H1 (cell line): ENCODE measurements at regions not wholly inside any gene's neighbourhood (a gene's known extent, or its start where the extent isn't known, plus 50 kb on each side); places are given as distances from the start of the nearest gene placed in this dataset.

Experiments used
- CTCF ChIA-PET: fragments of 300-600 bp; sonication (Branson Sonifier 250); formaldehyde crosslinking; loops from one replicate; lab custom pipeline; 2021; ENCODE audit not compliant: partially characterized antibody; lab: Charles Lee
- POLR2A ChIA-PET: fragments of 300-600 bp; sonication (Branson Sonifier 250); formaldehyde crosslinking; loops from one replicate; lab custom pipeline; 2021; ENCODE audit warnings: inconsistent platforms; ENCODE audit not compliant: partially characterized antibody; lab: Charles Lee
- DNase-seq, 2 experiments: peaks; one replicate each; pipeline versions ENCODE4 v3.0.0 to v3.0.0-alpha.2; 2010 to 2022; ENCODE audit warnings: low spot score in 2 of 2, low read depth in 1 of 2, mixed read lengths in 1 of 2
- FAIRE-seq: peaks from 2 replicates; lab custom pipeline; 2011; peaks lifted over from hg19 to GRCh38; lab: Jason Lieb, UNC
- H2AFZ ChIP-seq: 2 replicates; pipeline ENCODE4 v1.8.1; 2012; ENCODE audit warnings: low read length, inconsistent platforms
- H2AK5ac ChIP-seq: 2 replicates; pipeline ENCODE4 v1.6.1; 2013; ENCODE audit warnings: low read depth, low read length
- H2BK120ac ChIP-seq: replicated peaks from 2 replicates; pipeline ENCODE3; 2013; ENCODE audit warnings: low read depth, low read length, inconsistent platforms
- H2BK12ac ChIP-seq: 2 replicates; pipeline ENCODE4 v1.6.1; 2013; ENCODE audit warnings: low read depth, low read length
- H2BK15ac ChIP-seq: 2 replicates; pipeline ENCODE4 v1.6.1; 2013; ENCODE audit warnings: low read length
- H2BK20ac ChIP-seq: 2 replicates; pipeline ENCODE4 v1.6.1; 2013; ENCODE audit warnings: low read length
- H2BK5ac ChIP-seq: 2 replicates; pipeline ENCODE4 v1.6.1; 2013; ENCODE audit warnings: low read depth, low read length
- H3K14ac ChIP-seq: 2 replicates; pipeline ENCODE4 v1.6.1; 2013; ENCODE audit warnings: inconsistent platforms; ENCODE audit not compliant: insufficient read length
- H3K18ac ChIP-seq: 2 replicates; pipeline ENCODE4 v1.6.1; 2013; ENCODE audit warnings: low read length; ENCODE audit errors: extremely low read depth
- H3K23ac ChIP-seq: 2 replicates; pipeline ENCODE4 v1.6.1; 2013; ENCODE audit warnings: inconsistent platforms; ENCODE audit not compliant: insufficient read length
- H3K23me2 ChIP-seq: 2 replicates; pipeline ENCODE4 v1.6.1; 2013; ENCODE audit warnings: low read depth, low read length
- H3K27ac ChIP-seq: 2 replicates; pipeline ENCODE4 v1.6.1; 2011; ENCODE audit warnings: low read depth, low read length, inconsistent platforms
- H3K27me3 ChIP-seq, 4 experiments: replicated peaks in 1 of 4; 1 replicate in 1 of 4; 2 replicates in 3 of 4; pipeline versions ENCODE4 v1.6.1 to v1.8.1; 2011 to 2013; ENCODE audit warnings: low read length in 3 of 4, mild to moderate bottlenecking in 3 of 4, inconsistent platforms in 2 of 4, mixed read lengths in 2 of 4, moderate library complexity in 1 of 4; ENCODE audit not compliant: control insufficient read depth in 3 of 4, insufficient read depth in 3 of 4; ENCODE audit errors: extremely low read depth in 1 of 4
- H3K36me3 ChIP-seq, 4 experiments: 2 replicates each; pipeline versions ENCODE4 v1.6.1 to v1.8.1; 2011 to 2013; ENCODE audit warnings: mild to moderate bottlenecking in 4 of 4, low read length in 3 of 4, moderate library complexity in 2 of 4, control low read depth in 1 of 4, inconsistent platforms in 1 of 4; ENCODE audit not compliant: insufficient read depth in 4 of 4, control insufficient read depth in 2 of 4
- H3K4ac ChIP-seq: replicated peaks from 2 replicates; pipeline ENCODE3; 2013; ENCODE audit warnings: low read length, low read depth, mixed read lengths, inconsistent platforms; ENCODE audit not compliant: insufficient read length
- H3K4me1 ChIP-seq, 4 experiments: replicated peaks in 1 of 4; 1 replicate in 1 of 4; 2 replicates in 3 of 4; pipeline versions ENCODE4 v1.6.1 to v1.8.1; 2011 to 2013; ENCODE audit warnings: low read length in 3 of 4, inconsistent platforms in 2 of 4, mixed read lengths in 1 of 4; ENCODE audit not compliant: insufficient read depth in 4 of 4, control insufficient read depth in 3 of 4
- H3K4me2 ChIP-seq, 2 experiments: 2 replicates each; pipeline versions ENCODE4 v1.6.1 to v1.8.1; 2011 to 2013; ENCODE audit warnings: low read depth in 2 of 2, low read length in 2 of 2, control low read depth in 1 of 2, inconsistent platforms in 1 of 2, mild to moderate bottlenecking in 1 of 2; ENCODE audit not compliant: insufficient read depth in 1 of 2
- H3K4me3 ChIP-seq, 4 experiments: fragments of 200-600, 300-600 bp in 1 of 4; sonication (generic), shearing (Covaris generic), sonication (Bioruptor Twin) in 1 of 4; 2 replicates each; pipeline versions ENCODE4 v1.5.1 to v1.8.1; 2011 to 2016; ENCODE audit warnings: low read length in 4 of 4, low read depth in 3 of 4, control low read depth in 2 of 4, inconsistent platforms in 2 of 4, mild to moderate bottlenecking in 2 of 4, mixed read lengths in 1 of 4, moderate library complexity in 1 of 4; ENCODE audit not compliant: insufficient read depth in 2 of 4; ENCODE audit errors: extremely low read depth in 1 of 4
- H3K56ac ChIP-seq: replicated peaks from 2 replicates; pipeline ENCODE3; 2013; ENCODE audit warnings: low read depth, mild to moderate bottlenecking, mixed read lengths, low read length, inconsistent platforms; ENCODE audit not compliant: insufficient read length
- H3K79me1 ChIP-seq: 2 replicates; pipeline ENCODE4 v1.6.1; 2013; ENCODE audit warnings: low read depth, low read length, control low read depth
- H3K79me2 ChIP-seq, 2 experiments: 2 replicates each; pipeline versions ENCODE4 v1.6.1 to v1.8.1; 2012 to 2013; ENCODE audit warnings: low read length in 2 of 2, mild to moderate bottlenecking in 2 of 2, inconsistent platforms in 1 of 2; ENCODE audit not compliant: insufficient read depth in 2 of 2, control insufficient read depth in 1 of 2
- H3K9ac ChIP-seq, 4 experiments: replicated peaks in 1 of 4; 1 replicate in 1 of 4; 2 replicates in 3 of 4; pipeline versions ENCODE4 v1.6.1 to v1.8.1; 2011 to 2013; ENCODE audit warnings: low read depth in 3 of 4, low read length in 3 of 4, control low read depth in 2 of 4, mild to moderate bottlenecking in 2 of 4, moderate library complexity in 2 of 4, inconsistent platforms in 1 of 4; ENCODE audit errors: extremely low read depth in 1 of 4
- H3K9me3 ChIP-seq, 2 experiments: 2 replicates each; pipeline versions ENCODE4 v1.6.1 to v1.8.1; 2012 to 2013; ENCODE audit warnings: mild to moderate bottlenecking in 2 of 2, moderate library complexity in 2 of 2, control low read depth in 1 of 2, inconsistent platforms in 1 of 2, low read depth in 1 of 2, low read length in 1 of 2, mixed read lengths in 1 of 2; ENCODE audit not compliant: insufficient read depth in 2 of 2
- H4K20me1 ChIP-seq, 2 experiments: replicated peaks in 1 of 2; 2 replicates each; pipeline versions ENCODE3 to v1.8.1; 2011 to 2013; ENCODE audit warnings: inconsistent platforms in 2 of 2, low read length in 2 of 2, mild to moderate bottlenecking in 1 of 2; ENCODE audit not compliant: insufficient read depth in 2 of 2, control insufficient read depth in 1 of 2
- H4K5ac ChIP-seq: 2 replicates; pipeline ENCODE4 v1.6.1; 2013; ENCODE audit warnings: low read length, low read depth, mixed read lengths, inconsistent platforms; ENCODE audit not compliant: insufficient read length
- H4K8ac ChIP-seq: 2 replicates; pipeline ENCODE4 v1.8.0; 2013; ENCODE audit warnings: mild to moderate bottlenecking, moderate library complexity, low read length, inconsistent platforms; ENCODE audit not compliant: insufficient read depth; ENCODE audit errors: extremely low read depth
- H4K91ac ChIP-seq: replicated peaks from 2 replicates; pipeline ENCODE3; 2013; ENCODE audit warnings: low read length, mixed read lengths, inconsistent platforms; ENCODE audit not compliant: insufficient read length
- CBX8 ChIP-seq: fragments of 300-800, 300-1000 bp; sonication (generic); IDR thresholded peaks from 2 replicates; pipeline ENCODE4 v1.7.1; 2016; ENCODE audit warnings: low read depth, low read length, borderline replicate concordance
- CEBPB ChIP-seq: IDR thresholded peaks from 2 replicates; pipeline ENCODE4 v1.6.1; 2012; ENCODE audit warnings: low read depth, low read length
- CHD2 ChIP-seq: IDR thresholded peaks from 2 replicates; pipeline ENCODE4 v1.6.1; 2012; ENCODE audit warnings: low read length, improper control_type of control experiment
- KDM4A ChIP-seq: IDR thresholded peaks from one replicate; pipeline ENCODE4 v1.7.1; 2012; ENCODE audit warnings: low read depth, mild to moderate bottlenecking, moderate library complexity, low read length, inconsistent platforms; ENCODE audit not compliant: severe bottlenecking
- SIX5 ChIP-seq: IDR thresholded peaks from 2 replicates; pipeline ENCODE4 v1.6.1; 2011; ENCODE audit warnings: mild to moderate bottlenecking, low read depth, low read length
- SP1 ChIP-seq: IDR thresholded peaks from 2 replicates; pipeline ENCODE4 v1.6.1; 2011; ENCODE audit warnings: low read depth, low read length
- TAF7 ChIP-seq: optimal IDR thresholded peaks from 2 replicates; pipeline ENCODE3; 2011; ENCODE audit warnings: low read depth, mild to moderate bottlenecking, inconsistent platforms, low read length, moderate library complexity, borderline replicate concordance
- WGBS, 2 experiments: shearing (Covaris generic) in 1 of 2; methylation state at CpG; one replicate each; pipeline versions ENCODE4 v1.1.6 to v1.1.7; 2013 to 2015; ENCODE audit warnings: low lambda C conversion rate in 2 of 2, mixed read lengths in 2 of 2, inconsistent platforms in 1 of 2, low coverage in 1 of 2, missing lambda C conversion rate in 1 of 2; ENCODE audit not compliant: insufficient replicate concordance in 2 of 2, insufficient coverage in 1 of 2, insufficient read length in 1 of 2; ENCODE audit errors: extremely low coverage in 1 of 2, missing lambda C conversion rate in 1 of 2; 5-methylcytosine and 5-hydroxymethylcytosine counted together
- TF ChIP-seq, protein P1 (sequence below): IDR thresholded peaks from 2 replicates; pipeline ENCODE4 v1.6.1; 2012; ENCODE audit warnings: low read length, inconsistent platforms
- TF ChIP-seq, protein P2 (sequence below): IDR thresholded peaks from 2 replicates; pipeline ENCODE4 v1.6.1; 2012; ENCODE audit warnings: inconsistent platforms

DNA sequence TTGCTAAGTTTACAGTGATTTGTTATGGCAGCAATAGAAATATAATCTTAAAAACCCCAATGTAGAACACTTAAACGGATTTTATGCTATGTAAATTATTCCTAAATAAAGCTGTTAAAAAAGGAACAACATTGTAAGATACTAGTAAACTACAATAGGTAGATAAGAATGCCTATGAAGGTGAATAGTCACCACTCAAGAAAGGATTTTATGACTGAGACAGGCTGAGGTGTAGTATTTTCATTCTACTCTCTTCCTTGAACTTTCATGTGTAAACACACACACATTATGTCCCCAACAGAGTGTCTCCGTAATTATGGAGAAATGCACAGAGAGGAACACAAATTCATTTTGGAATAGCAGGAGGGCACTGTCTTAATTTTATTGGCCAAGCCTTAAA lies 183.9 kb upstream of the ST6GAL2 start:
- no peak overlapping the region for H3K4ac ChIP-seq
- H3K14ac ChIP-seq = no peak overlapping the region
- H3K79me1 ChIP-seq = no peaks in the 10 kb centered on the region
- H4K5ac ChIP-seq = no peak overlapping the region
- H4K8ac ChIP-seq = no peak overlapping the region
- H3K36me3 ChIP-seq = no peaks in the 10 kb centered on the region
- POLR2A ChIA-PET = no interaction called here
- H2BK5ac ChIP-seq = no peak overlapping the region
- no peak overlapping the region for H2BK12ac ChIP-seq
- no peaks in the 10 kb centered on the region for H3K9me3 ChIP-seq
- no peak overlapping the region for H2BK20ac ChIP-seq
- no peak overlapping the region for H2BK15ac ChIP-seq
- FAIRE-seq = no peak
- no peak overlapping the region for H2AK5ac ChIP-seq
- TF ChIP-seq, protein P1, sequence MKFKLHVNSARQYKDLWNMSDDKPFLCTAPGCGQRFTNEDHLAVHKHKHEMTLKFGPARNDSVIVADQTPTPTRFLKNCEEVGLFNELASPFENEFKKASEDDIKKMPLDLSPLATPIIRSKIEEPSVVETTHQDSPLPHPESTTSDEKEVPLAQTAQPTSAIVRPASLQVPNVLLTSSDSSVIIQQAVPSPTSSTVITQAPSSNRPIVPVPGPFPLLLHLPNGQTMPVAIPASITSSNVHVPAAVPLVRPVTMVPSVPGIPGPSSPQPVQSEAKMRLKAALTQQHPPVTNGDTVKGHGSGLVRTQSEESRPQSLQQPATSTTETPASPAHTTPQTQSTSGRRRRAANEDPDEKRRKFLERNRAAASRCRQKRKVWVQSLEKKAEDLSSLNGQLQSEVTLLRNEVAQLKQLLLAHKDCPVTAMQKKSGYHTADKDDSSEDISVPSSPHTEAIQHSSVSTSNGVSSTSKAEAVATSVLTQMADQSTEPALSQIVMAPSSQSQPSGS = no peak
- no peak for TF ChIP-seq TAF7
- TF ChIP-seq SIX5 = no peak
- no peak for TF ChIP-seq CHD2
- TF ChIP-seq CEBPB = no peak
- TF ChIP-seq CBX8 = no peak
- no peak for TF ChIP-seq KDM4A
- no peak for TF ChIP-seq SP1
- TF ChIP-seq, protein P2, sequence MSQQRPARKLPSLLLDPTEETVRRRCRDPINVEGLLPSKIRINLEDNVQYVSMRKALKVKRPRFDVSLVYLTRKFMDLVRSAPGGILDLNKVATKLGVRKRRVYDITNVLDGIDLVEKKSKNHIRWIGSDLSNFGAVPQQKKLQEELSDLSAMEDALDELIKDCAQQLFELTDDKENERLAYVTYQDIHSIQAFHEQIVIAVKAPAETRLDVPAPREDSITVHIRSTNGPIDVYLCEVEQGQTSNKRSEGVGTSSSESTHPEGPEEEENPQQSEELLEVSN = no peak
- peaks cover 0 to 5% (median 1%) of the 10 kb centered on the region in 4 experiments; a peak in 2 of 7 replicates for H3K4me1 ChIP-seq
- H3K79me2 ChIP-seq = no peaks in the 10 kb centered on the region
- no peak overlapping the region for H3K4me2 ChIP-seq
- H2AFZ ChIP-seq = no peak overlapping the region
- no peak overlapping the region for H3K56ac ChIP-seq
- H3K27me3 ChIP-seq = no peaks in the 10 kb centered on the region
- no peak overlapping the region for H4K91ac ChIP-seq
- H3K4me3 ChIP-seq = no peak overlapping the region
- H3K18ac ChIP-seq = no peak overlapping the region
- CTCF ChIA-PET = no interaction called here
- no peak overlapping the region for H3K27ac ChIP-seq
- H3K23me2 ChIP-seq = no peaks in the 10 kb centered on the region
- H3K23ac ChIP-seq = no peak overlapping the region
- H4K20me1 ChIP-seq = no peaks in the 10 kb centered on the region
- no peak overlapping the region for H2BK120ac ChIP-seq
- H3K9ac ChIP-seq = no peak overlapping the region
- no peak for DNase-seq
- WGBS, 2 experiments = 77% methylated on average over 2 of the region's 2 CpGs; no CpG with 5 or more reads in 1 of the 2 experiments
